ENCODE measurements at regions not wholly inside any gene's neighbourhood (a gene's known extent, or its start where the extent isn't known, plus 50 kb on each side); places are given as distances from the start of the nearest gene placed in this dataset.

- DNase-seq = no peak
- no peak overlapping the region for H3K4me3 ChIP-seq (ENCODE audit: insufficient read depth, low read depth, low read length, poor library complexity, severe bottlenecking)
Measured at GRCh38 chr9:78620764-78621163, 323.8 kb downstream of the PSAT1 start.

GRCh38 chr9:78622126-78622525, 325.2 kb downstream of the PSAT1 start:
- no peaks in the 10 kb centered on the region for H3K27me3 ChIP-seq (replicated peaks; ENCODE audit: control insufficient read depth, insufficient read depth, low read length, poor library complexity, severe bottlenecking)

More at GRCh38 chr9:78620764-78621163, 323.8 kb downstream of the PSAT1 start:
- H3K4me1 ChIP-seq (ENCODE audit: control insufficient read depth, insufficient read depth, low read length, poor library complexity, severe bottlenecking) = no peaks in the 10 kb centered on the region
- H3K27ac ChIP-seq (ENCODE audit: insufficient read depth, low read length, poor library complexity, severe bottlenecking) = no peak overlapping the region
- no peaks in the 10 kb centered on the region for H3K27me3 ChIP-seq (replicated peaks; ENCODE audit: control insufficient read depth, insufficient read depth, low read length, poor library complexity, severe bottlenecking)
- H3K9me3 ChIP-seq (ENCODE audit: control insufficient read depth, low read length) = no peaks in the 10 kb centered on the region
- no peaks in the 10 kb centered on the region for H3K36me3 ChIP-seq (ENCODE audit: control insufficient read depth, insufficient read depth, low read length)

DNA sequence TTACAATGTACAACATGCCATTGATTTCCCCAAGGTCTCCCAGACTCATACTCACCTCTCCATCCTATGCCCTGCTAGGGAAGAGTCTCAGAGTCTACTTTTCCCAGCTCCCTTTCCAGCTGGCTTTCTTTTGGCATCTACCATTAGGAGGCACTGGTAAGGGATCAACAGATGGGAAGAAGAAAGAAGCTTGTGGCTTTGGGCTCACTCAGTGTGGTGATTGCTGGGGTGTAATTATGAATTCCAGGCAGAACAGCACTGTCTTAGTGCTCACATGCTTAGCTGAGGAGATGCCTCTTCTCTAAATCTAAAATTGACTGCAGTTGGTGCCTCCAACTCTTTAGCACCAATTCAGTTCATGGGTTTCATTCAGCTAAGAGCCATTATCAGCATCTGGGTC, 330.0 kb downstream of the PSAT1 start:
- no peaks in the 10 kb centered on the region for H3K36me3 ChIP-seq (ENCODE audit: control insufficient read depth, insufficient read depth, low read length)
- DNase-seq = no peak
- H3K4me1 ChIP-seq (ENCODE audit: control insufficient read depth, insufficient read depth, low read length, poor library complexity, severe bottlenecking) = no peaks in the 10 kb centered on the region
- no peak overlapping the region for H3K4me3 ChIP-seq (ENCODE audit: insufficient read depth, low read depth, low read length, poor library complexity, severe bottlenecking)
- H3K27me3 ChIP-seq (replicated peaks; ENCODE audit: control insufficient read depth, insufficient read depth, low read length, poor library complexity, severe bottlenecking) = no peaks in the 10 kb centered on the region
- H3K27ac ChIP-seq (ENCODE audit: insufficient read depth, low read length, poor library complexity, severe bottlenecking) = no peak overlapping the region
- H3K9me3 ChIP-seq (ENCODE audit: control insufficient read depth, low read length) = no peaks in the 10 kb centered on the region

More at GRCh38 chr9:78622126-78622525, 325.2 kb downstream of the PSAT1 start:
- no peak for DNase-seq
- no peak overlapping the region for H3K27ac ChIP-seq (ENCODE audit: insufficient read depth, low read length, poor library complexity, severe bottlenecking)
- no peaks in the 10 kb centered on the region for H3K9me3 ChIP-seq (ENCODE audit: control insufficient read depth, low read length)
- H3K36me3 ChIP-seq (ENCODE audit: control insufficient read depth, insufficient read depth, low read length) = no peaks in the 10 kb centered on the region
- no peaks in the 10 kb centered on the region for H3K4me1 ChIP-seq (ENCODE audit: control insufficient read depth, insufficient read depth, low read length, poor library complexity, severe bottlenecking)
- H3K4me3 ChIP-seq (ENCODE audit: insufficient read depth, low read depth, low read length, poor library complexity, severe bottlenecking) = no peak overlapping the region

DNA sequence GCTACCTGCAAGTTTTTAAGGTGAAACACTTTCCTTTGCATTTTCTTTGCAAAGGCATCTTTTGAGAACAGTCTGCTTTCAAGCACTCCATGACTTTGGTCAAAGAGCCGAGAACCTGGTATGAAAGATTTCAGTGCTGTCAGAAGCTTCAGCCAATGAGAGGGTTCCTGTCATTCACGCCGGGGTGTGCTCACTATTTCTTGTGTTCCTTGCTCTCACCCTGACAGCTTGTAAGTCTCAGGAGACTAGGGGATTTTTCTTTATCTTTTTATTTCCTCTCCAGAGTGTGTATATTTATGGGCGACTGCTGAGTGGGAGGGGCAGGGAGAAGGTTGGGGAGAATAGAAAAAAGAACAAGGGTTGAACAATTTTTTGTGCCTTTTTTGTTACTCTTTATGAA, 334.0 kb downstream of the PSAT1 start:
- Histone ChIP-seq H3K9me3 (ENCODE audit: control insufficient read depth, low read length) (no peaks in the 10 kb centered on the region), H3K4me3 (ENCODE audit: insufficient read depth, low read depth, low read length, poor library complexity, severe bottlenecking) (no peak overlapping the region), H3K27ac (ENCODE audit: insufficient read depth, low read length, poor library complexity, severe bottlenecking) (no peak overlapping the region), H3K36me3 (ENCODE audit: control insufficient read depth, insufficient read depth, low read length) (no peaks in the 10 kb centered on the region), H3K27me3 (replicated peaks; ENCODE audit: control insufficient read depth, insufficient read depth, low read length, poor library complexity, severe bottlenecking) (no peaks in the 10 kb centered on the region), H3K4me1 (ENCODE audit: control insufficient read depth, insufficient read depth, low read length, poor library complexity, severe bottlenecking) (no peaks in the 10 kb centered on the region)
- no peak for DNase-seq

GRCh38 chr9:78640728-78641127, 343.8 kb downstream of the PSAT1 start:
- Histone ChIP-seq H3K27ac (ENCODE audit: insufficient read depth, low read length, poor library complexity, severe bottlenecking) (no peak overlapping the region), H3K4me3 (ENCODE audit: insufficient read depth, low read depth, low read length, poor library complexity, severe bottlenecking) (no peak overlapping the region), H3K9me3 (ENCODE audit: control insufficient read depth, low read length) (no peaks in the 10 kb centered on the region), H3K4me1 (ENCODE audit: control insufficient read depth, insufficient read depth, low read length, poor library complexity, severe bottlenecking) (no peaks in the 10 kb centered on the region), H3K36me3 (ENCODE audit: control insufficient read depth, insufficient read depth, low read length) (no peaks in the 10 kb centered on the region), H3K27me3 (replicated peaks; ENCODE audit: control insufficient read depth, insufficient read depth, low read length, poor library complexity, severe bottlenecking) (no peaks in the 10 kb centered on the region)
- no peak for DNase-seq

DNA sequence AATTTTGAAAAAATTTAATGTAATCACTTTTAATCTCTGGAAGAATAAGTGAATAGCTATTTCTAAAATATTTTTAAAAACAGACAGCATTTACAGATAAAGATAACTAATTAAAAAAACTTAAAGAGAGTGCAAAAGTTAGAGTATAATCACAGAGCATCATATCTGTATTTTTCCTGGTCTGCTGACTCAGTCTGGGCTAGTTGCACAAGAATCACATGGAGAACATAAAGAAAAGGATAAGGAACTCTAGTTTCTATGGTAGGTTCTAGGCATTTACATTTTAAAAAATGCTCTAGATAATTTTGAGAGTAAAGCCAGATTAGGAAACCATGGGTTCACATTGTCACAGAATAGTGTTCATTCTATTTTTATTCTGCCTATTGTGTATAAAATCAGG, 347.4 kb downstream of the PSAT1 start:
- no peaks in the 10 kb centered on the region for H3K9me3 ChIP-seq (ENCODE audit: control insufficient read depth, low read length)
- H3K4me1 ChIP-seq (ENCODE audit: control insufficient read depth, insufficient read depth, low read length, poor library complexity, severe bottlenecking) = no peaks in the 10 kb centered on the region
- no peak overlapping the region for H3K4me3 ChIP-seq (ENCODE audit: insufficient read depth, low read depth, low read length, poor library complexity, severe bottlenecking)
- DNase-seq = no peak
- H3K27me3 ChIP-seq (replicated peaks; ENCODE audit: control insufficient read depth, insufficient read depth, low read length, poor library complexity, severe bottlenecking) = no peaks in the 10 kb centered on the region
- H3K36me3 ChIP-seq (ENCODE audit: control insufficient read depth, insufficient read depth, low read length) = no peaks in the 10 kb centered on the region
- H3K27ac ChIP-seq (ENCODE audit: insufficient read depth, low read length, poor library complexity, severe bottlenecking) = no peak overlapping the region

- no peaks in the 10 kb centered on the region for H3K27me3 ChIP-seq (replicated peaks; ENCODE audit: control insufficient read depth, insufficient read depth, low read length, poor library complexity, severe bottlenecking)
- no peak overlapping the region for H3K4me3 ChIP-seq (ENCODE audit: insufficient read depth, low read depth, low read length, poor library complexity, severe bottlenecking)
- H3K36me3 ChIP-seq (ENCODE audit: control insufficient read depth, insufficient read depth, low read length) = no peaks in the 10 kb centered on the region
- no peak overlapping the region for H3K27ac ChIP-seq (ENCODE audit: insufficient read depth, low read length, poor library complexity, severe bottlenecking)
- H3K4me1 ChIP-seq (ENCODE audit: control insufficient read depth, insufficient read depth, low read length, poor library complexity, severe bottlenecking) = no peaks in the 10 kb centered on the region
- no peak for DNase-seq
- H3K9me3 ChIP-seq (ENCODE audit: control insufficient read depth, low read length) = no peaks in the 10 kb centered on the region
Measured at GRCh38 chr9:78654324-78654723, 357.4 kb downstream of the PSAT1 start.

- no peaks in the 10 kb centered on the region for H3K27me3 ChIP-seq (replicated peaks; ENCODE audit: control insufficient read depth, insufficient read depth, low read length, poor library complexity, severe bottlenecking)
- H3K36me3 ChIP-seq (ENCODE audit: control insufficient read depth, insufficient read depth, low read length) = no peaks in the 10 kb centered on the region
- no peaks in the 10 kb centered on the region for H3K4me1 ChIP-seq (ENCODE audit: control insufficient read depth, insufficient read depth, low read length, poor library complexity, severe bottlenecking)
- no peak overlapping the region for H3K27ac ChIP-seq (ENCODE audit: insufficient read depth, low read length, poor library complexity, severe bottlenecking)
- no peaks in the 10 kb centered on the region for H3K9me3 ChIP-seq (ENCODE audit: control insufficient read depth, low read length)
- DNase-seq = no peak
- H3K4me3 ChIP-seq (ENCODE audit: insufficient read depth, low read depth, low read length, poor library complexity, severe bottlenecking) = no peak overlapping the region
Measured at GRCh38 chr9:78663369-78663768, 366.4 kb downstream of the PSAT1 start.

GRCh38 chr9:78664370-78664769, 367.4 kb downstream of the PSAT1 start:
- Histone ChIP-seq H3K4me3 (ENCODE audit: insufficient read depth, low read depth, low read length, poor library complexity, severe bottlenecking) (no peak overlapping the region), H3K9me3 (ENCODE audit: control insufficient read depth, low read length) (no peaks in the 10 kb centered on the region)

GRCh38 chr9:78666818-78667414, 370.0 kb downstream of the PSAT1 start:
- DNase-seq = no peak
- Histone ChIP-seq H3K27me3 (replicated peaks; ENCODE audit: control insufficient read depth, insufficient read depth, low read length, poor library complexity, severe bottlenecking) (no peaks in the 10 kb centered on the region), H3K4me1 (ENCODE audit: control insufficient read depth, insufficient read depth, low read length, poor library complexity, severe bottlenecking) (no peaks in the 10 kb centered on the region), H3K27ac (ENCODE audit: insufficient read depth, low read length, poor library complexity, severe bottlenecking) (no peak overlapping the region), H3K36me3 (ENCODE audit: control insufficient read depth, insufficient read depth, low read length) (no peaks in the 10 kb centered on the region), H3K4me3 (ENCODE audit: insufficient read depth, low read depth, low read length, poor library complexity, severe bottlenecking) (no peak overlapping the region), H3K9me3 (ENCODE audit: control insufficient read depth, low read length) (no peaks in the 10 kb centered on the region)

More at GRCh38 chr9:78664370-78664769, 367.4 kb downstream of the PSAT1 start:
- no peak for DNase-seq
- no peaks in the 10 kb centered on the region for H3K4me1 ChIP-seq (ENCODE audit: control insufficient read depth, insufficient read depth, low read length, poor library complexity, severe bottlenecking)
- H3K27me3 ChIP-seq (replicated peaks; ENCODE audit: control insufficient read depth, insufficient read depth, low read length, poor library complexity, severe bottlenecking) = no peaks in the 10 kb centered on the region
- H3K27ac ChIP-seq (ENCODE audit: insufficient read depth, low read length, poor library complexity, severe bottlenecking) = no peak overlapping the region
- H3K36me3 ChIP-seq (ENCODE audit: control insufficient read depth, insufficient read depth, low read length) = no peaks in the 10 kb centered on the region
